C1 segment of cervical spinal cord (tissue), 14 donors: ENCODE measurements at regions not wholly inside any gene's neighbourhood (a gene's known extent, or its start where the extent isn't known, plus 50 kb on each side); places are given as distances from the start of the nearest gene placed in this dataset.

Experiments
- DNase-seq, 14 donors: peaks; one replicate each; lab custom pipeline; 2025; lab: John Stamatoyannopoulos, UW

DNA sequence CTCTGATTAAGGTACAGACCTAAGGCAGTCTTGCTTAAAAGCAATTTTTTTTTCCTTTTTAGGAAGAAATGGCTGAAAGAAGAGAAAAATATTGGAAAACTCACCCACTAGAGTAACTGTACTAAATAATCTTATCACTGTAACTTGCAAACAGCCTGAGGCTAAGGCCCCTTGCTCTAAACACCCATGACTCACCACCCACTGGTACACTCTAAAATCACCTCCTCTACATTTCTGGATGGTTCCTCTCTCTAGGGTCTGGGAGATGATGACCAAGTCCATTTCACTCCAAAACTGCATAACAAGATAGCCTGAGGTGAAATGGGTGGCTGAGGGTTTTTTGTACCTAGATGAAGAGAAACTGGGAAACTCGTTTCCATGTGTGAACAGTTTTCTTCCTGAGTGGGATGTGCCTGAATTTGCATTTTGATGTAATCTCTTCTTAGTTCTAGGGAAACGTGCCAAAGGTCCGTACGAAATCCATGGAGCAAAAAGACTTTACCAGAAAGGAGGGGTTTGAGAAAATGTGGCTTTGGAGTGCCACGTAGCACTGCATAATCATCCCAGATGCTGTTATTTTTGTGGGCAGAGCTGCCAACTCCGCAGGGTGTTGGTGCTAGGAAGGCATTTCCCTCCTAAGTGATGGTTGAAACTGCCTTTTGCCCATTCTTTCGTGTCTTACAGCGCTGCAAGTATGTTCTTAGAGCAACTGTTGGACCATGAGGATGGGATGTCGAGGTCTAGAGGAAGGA lies 113.5 kb upstream of the C10orf90 start:
- no peak for DNase-seq

DNA sequence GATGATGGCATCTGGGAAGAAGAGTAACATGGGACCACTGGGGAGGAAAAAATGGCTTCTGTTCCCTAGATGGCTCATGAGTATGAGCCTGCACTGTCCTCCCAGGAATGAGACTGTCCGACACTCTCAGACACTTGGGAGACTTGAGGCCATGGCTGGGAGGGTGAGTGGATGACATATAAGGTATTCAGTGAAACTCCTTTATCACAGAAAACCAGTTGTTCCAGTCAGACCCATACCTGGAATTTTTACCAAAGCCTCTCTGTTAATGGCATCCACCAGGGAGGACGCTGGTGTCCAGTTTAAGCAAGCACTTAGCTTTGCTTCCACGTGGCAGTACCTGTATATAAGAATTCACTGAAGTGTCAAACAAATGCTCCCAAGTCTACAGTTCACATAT lies 116.7 kb upstream of the C10orf90 start:
- no peak for DNase-seq

DNA sequence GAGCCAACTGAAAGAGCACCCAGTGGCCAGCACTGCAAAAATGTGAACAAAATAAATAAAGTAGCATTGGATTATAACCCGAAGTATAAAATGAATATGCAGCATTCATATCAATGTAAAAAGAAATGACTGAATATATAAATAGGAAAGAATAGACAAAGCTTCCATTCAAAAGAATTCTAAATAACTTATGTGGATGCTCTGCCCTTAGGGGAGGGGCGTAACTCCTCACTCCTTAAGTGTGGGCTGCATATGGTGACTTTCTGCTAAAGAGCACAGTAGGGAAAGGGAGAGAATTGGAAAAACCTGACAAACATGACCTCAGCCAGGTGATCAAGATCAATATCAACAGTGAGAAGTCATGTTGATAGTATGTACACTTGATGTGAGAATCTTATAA lies 109.9 kb upstream of the DOCK1 start:
- no peak for DNase-seq

DNA sequence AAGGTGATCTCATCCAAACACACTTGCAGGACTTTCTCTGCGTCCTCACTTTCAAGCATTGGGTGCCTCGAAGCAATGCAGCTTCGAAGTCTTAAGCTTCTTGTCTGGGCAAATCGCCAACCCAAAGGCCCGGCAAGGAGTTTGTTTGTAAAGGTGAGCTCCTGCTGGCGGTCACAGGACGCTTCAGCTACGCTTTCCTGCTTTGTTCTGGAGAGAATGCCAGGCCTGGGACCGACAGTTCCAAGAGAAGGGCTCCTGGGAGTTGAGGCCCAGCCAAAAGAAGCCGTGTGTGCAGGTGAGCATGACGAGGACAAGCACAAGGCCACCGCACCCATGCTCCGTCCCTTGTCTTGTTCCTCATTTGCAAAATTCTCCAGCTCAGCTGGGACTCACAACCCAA lies 106.6 kb upstream of the DOCK1 start:
- DNase-seq = no peak

DNA sequence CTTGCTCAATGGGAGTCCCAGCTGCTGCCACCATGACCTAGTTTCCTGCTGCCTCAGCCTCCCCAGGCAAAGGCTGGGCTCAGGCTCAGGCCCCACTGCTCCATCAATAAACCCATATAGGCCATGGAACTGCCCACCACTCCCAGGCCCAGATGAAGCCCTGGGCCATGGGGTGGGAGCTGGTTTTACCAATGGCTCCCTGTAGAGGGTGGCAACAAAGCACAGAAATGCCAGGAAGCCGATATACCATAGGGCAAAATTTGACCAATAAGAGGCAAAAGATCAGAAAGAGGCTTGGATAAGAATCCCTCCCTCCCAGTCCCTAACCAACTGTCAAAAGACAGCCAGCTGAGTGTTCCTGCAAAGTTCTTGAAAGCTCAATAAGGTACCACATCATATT lies 101.8 kb upstream of the DOCK1 start:
- no peak for DNase-seq

DNA sequence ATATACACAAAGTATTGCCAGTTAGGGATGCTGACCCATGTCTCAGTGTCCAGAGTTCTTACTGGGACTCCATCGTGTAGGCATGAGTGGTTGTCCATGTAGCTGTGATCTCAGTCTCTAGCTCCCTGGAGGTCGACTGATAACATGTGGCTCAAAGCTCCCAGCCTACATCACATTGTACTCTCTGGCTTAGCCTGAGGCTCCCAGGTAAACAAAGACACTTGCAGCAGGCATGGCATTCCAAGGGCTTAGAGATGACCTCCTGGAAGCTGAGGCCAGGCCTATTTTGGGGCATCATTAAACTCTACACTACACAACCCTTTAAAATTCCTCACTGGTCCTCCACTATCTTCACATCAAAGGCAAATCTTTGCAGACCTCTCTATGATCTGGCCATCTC lies 100.8 kb upstream of the DOCK1 start:
- no peak for DNase-seq

DNA sequence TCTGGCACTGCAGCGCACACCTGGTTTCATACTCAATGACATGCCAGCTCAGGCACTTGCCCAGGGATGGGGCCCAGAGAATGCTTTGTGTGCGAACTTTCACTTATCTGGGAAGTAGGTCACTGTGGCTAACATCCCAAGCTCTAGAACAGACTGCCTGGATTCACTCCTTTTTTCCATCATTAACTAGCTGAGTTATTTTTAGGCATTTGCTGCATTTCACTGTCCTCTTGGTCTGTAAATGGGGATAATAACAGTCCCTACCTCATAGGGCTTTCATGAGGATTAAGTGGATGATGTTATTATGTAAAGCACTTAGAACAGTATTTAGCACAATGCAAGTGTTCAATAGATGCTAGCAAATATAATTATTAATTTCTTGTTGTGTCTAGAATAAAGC lies 98.7 kb upstream of the DOCK1 start:
- no peak for DNase-seq

DNA sequence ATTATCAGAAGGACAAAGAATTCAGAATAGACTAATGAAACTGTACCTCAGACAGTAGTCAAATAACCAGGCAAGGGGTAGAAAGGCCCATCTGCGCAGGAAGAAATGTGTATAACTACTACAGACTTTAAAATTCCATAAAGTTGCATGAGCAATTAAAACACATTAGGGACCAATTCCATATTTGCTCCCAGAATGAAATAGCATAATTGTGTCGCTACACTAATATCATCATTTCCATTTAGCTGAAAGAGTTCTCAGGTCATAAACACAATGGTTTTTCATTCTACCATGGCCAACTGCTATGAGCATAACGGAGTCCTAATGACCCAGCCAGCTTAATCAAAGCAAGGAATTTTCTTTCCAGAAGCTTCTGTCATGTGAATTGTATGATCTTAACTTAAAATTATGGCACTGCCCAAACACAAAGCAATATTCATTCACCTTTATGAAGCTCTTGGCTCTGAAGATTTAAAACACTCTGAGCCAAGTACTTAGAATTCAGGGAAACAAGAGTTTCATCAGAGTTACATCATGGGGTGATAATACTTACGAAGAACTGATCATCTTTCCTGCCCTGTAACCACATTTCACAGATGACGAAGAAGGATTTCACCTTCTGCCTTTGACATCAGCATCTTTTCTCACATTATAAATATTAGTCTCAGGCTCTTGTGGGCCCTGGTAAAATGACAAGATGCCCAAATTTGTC lies 98.1 kb upstream of the DOCK1 start:
- DNase-seq = no peak

DNA sequence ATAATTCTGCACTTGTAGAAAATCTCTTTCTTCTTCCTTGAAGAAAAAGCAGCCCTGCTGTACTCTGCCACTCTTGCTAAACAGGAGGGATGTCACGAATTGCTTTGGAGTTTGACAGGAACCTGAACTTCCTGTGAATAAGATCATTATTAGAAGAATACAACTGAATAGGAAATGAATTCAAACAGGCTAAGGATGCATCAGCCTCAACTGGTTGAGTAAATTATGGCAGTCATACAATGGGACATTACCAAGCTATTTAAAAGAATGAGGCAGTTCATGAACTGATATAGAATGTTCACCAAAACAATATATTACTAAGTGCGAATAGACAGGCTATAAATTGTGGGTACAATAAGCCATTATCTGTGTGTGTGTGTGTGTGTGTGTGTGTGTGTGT lies 97.1 kb upstream of the DOCK1 start:
- no peak for DNase-seq

DNA sequence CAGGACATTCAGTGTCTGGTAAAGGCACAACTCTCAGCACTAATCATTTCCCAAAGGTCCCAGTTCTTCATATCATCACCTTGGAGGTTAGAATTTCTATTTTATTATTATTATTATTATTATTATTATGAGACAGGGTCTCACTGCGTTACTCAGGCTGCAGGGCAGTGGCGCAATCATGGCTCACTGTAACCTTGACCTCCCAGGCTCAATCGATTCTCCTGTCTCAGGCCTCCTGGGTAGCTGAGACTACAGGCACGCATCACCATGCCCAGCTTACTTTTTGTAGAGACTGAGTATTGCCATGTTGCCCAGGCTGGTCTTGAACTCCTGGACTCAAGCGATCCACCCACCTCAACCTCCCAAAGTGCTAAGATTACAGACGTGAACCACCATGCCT lies 91.8 kb upstream of the DOCK1 start:
- DNase-seq = no peak

DNA sequence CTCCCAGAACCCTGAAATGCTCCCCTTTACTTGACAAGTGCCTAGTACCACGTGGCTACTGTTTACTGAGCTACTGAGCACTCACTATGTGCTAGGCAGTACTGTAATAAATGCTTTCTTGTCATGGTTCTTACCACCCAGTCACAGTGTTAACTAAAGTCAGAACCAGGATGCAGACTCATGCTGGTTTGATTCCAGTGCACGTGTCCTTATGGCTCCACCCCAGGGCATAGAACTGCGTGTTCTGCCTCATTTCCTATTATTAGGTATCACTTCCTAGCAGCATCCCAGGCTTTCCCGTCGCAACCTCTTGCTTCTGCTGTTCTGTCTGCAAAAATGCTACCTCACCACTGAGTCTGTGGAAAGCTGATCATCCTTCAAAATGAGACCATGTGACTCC lies 71.7 kb upstream of the DOCK1 start:
- DNase-seq = no peak

DNA sequence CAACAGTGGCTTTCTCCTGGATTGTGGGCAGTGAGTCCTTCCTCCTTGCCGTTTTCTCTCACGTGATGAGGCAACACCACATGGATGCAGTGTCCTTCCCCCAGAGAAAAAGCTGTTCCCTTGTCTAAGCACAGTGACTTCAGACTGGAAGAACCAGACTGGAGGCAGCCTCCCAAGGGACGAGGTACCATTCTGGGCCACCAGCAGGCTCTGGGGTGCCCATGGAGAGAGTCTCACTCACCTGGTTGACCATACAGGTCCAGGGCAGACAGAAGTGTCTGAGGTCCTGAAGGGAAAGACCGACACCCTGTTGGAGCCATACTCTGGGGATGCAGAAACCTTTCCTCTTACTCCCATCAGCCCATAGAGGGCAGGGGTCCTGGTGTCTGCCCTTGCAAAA lies 69.2 kb upstream of the DOCK1 start:
- DNase-seq = no peak

DNA sequence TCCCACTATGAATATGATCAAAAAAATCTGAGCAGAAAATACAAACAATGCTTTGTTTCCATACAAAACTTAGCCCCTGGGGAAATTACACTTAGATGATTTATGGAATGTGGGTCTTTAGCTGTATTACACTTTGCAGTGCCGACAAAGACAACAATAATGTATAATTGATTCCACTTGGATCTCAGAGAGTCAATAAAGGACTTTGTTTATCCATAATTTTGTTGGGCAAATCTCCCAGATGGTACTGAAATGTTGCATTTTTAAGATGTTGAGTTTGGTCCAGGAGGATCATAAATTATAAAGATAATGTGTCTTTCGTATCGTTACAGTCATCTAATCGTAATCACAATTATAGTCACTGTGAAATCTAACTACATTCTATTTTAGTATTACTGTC lies 66.9 kb upstream of the DOCK1 start:
- DNase-seq = no peak

DNA sequence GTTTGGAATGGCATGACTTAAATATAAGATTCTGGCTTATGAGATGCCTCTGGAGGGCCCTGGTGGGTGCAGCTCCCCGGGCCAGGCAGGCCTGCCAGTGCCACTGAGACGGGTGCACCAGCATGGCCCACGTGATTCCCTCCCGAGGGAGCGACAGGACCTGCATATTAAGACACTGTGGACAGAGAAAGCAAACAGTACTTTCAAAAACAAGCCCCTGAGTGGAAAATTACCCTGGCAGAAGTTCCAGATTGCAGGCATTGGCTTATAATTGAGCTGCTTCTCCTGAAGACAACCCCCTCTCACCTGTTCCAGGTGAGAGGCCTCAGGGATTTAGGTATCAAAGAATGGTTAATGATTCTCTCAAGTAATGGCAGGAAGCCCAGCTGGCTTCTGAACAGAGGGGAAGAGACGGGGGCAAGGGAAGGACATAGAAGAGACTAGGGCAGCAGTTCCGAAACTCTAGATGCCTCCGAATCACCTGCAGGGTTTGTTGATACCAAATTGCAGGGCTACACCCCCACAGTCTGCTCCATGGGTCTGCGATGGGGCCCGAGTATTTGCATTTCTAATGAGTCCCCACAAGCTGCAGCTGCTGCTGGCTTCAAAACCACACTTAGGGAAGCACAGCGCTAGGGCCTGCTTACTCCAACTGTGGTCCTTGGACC lies 66.0 kb upstream of the DOCK1 start:
- peak in 13 of 14 donors; percentile 18 to 83 (median 69) for DNase-seq

DNA sequence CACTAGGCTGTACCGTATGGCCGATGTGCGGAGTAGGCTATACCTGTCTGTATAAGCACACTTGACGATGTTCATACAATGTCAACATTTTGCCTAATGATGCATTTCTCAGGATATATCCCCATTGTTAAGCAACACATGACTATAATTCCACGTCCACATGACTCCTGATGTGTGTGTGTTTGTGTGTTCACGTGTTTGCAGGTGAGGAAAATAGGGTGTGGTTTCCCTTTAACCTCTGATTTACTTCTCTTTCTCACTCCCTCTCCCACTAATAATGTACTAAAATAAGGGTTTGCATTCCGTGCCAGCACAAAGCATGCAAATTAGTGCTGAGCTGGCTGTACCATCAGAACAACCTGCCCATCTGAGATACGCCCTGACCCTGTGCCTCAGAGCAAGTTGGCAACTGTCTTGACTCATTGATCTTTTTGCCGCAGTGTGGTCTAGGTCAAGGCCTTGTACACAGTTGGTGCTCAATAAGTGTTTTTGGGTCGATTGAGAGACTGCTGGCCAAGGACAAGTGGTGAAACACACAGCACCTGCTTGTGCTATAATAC lies 64.6 kb upstream of the DOCK1 start:
- DNase-seq = no peak

DNA sequence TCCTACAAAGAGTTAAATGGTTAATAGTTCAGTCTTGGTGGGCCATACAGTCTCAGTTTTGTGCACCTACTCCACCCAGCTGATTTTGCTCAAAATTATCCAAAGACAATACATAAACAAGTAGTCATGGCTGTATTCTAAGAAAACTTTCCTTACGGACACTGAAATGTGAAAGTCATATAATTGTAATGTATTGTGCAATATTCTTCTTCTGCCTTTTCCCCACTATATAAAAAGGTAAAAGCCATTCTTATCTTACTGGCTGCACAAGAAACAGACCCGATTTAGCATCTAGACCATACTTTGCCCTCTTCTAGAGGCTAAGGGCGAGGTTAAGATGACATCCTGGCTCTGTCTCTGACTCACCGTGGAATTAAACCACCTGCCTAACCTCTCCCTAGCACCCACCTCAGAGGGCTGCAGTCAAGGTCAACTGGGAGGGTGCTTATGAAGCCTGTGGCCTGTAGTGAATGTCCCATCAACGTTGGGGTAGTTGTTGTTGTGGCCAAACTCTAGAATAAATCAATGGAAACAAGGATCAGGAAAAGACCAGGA lies 63.8 kb upstream of the DOCK1 start:
- no peak for DNase-seq

DNA sequence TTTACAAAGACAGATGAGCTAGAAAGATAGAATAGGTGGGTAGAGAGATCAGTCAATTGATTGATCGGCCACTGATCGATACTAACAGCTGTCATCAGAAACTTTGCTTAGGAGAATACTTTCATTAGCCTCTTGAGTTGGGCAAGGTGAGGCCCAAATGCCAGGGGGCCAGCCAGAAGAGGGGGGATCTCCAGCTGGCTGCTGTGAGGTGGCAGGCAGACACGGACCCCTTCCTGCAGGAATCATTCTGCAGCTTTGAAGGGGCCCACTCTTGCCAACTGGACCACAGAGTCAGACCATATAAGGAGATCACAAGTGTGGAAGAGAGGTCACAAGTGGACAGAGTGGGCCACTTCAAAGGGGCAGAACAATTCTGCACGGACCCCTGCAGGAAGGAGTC lies 62.9 kb upstream of the DOCK1 start:
- no peak for DNase-seq

DNA sequence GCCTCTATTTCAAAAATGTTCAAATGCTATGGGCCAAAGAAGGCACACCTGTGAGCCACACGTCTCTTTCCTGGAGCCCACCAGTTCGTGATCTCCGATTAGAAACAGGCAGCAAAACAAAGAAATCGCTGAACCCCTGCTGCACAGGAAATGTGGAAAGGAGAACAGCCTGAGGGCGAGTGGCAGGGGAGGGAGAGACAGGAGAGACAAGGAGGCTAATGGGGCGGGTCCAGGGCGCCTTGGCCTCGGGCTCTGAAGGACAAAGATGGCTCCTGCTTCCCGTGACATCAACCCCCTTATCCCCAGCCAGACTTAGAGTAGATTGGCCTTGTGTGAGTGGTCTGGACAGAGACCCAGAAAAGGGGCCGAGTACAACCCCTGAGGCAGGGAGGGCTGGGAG lies 62.4 kb upstream of the DOCK1 start:
- DNase-seq = no peak

DNA sequence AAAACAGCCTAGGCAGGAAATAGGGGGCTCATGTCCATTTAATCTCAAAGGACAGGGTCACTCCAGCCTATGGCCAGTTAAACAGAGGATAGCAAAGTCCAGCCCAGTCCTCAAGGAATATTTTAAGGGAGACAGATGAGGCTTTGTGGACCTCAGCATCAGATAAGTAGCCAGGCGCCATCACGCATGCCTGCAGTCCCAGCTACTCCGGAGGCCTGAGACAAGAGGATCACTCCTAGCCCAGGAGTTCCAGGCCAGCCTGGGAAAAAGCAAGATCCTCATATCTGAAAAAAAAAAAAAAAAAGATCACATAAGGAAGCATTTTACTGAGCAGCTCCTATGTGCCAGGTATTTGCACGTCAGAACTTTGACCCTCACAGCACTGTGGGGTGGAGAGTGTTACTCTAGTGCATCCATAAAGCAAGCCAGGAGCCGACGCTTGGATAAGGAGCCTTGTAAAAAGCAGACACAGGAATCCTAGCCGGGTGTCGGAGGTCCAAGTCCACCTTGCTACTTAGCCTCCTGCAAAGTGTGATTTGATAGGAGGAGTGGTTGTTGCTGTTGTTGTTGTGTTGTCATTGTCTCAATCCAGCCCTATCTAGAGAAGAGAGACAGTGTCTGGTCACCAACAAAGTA lies 61.8 kb upstream of the DOCK1 start:
- DNase-seq = no peak

DNA sequence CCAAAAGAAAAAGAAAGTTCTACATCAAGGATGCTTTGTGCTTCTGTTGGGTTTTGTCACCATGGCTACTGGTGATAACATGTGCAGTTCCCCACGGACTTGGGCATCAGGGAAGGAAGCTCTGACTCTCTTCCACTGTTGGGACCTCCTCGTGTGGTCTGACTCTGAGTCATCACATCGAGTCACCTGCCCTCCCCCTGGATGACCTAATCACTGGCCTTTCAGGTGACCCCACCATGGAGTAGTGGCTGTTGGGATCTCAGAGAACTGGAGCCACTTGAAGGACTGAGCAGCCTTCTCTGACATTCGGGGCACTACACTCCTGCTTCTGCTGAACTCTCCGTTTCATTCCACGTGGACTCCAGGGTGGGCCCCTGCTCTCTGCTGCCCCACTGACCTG lies 60.8 kb upstream of the DOCK1 start:
- no peak for DNase-seq

DNA sequence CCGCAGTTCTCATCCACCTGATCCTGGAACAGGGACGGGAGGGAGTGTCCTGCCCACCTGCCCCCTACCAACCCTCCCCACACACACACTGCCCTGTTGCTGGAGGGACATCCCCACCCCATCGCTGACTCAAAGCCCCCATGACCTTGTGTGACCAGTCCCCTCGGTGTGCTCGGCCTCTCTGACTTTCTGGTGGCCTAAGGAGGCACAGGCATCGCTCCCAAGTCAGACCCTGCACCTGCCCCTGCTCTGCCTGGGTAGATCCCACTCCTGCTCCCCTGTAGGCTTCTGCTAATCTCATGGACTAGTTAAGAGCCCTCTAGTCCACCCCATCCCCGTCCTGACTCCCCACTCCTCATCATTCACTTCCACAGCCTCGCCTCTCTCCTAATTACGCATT lies 58.8 kb upstream of the DOCK1 start:
- DNase-seq = no peak

DNA sequence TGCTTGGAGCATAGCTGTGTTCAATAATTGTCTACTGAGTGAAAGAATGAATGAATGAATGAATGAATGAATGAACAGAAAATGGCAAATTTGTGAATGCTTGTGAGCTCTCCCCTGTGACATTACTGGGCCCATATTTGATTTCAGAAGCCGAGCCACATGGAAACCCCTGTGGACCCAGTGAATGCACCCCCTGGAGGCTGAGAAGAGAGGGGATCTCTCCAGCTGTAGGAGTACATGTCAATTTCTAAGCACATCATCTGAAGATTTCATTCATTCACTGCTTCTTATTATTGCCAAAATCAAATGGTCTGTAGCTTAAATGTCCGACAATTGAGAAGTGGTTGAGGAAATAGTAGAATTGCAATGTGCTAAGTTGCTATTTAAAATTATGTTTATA lies 58.3 kb upstream of the DOCK1 start:
- DNase-seq = no peak
